Caco-2 (cell line): ENCODE measurements at regions not wholly inside any gene's neighbourhood (a gene's known extent, or its start where the extent isn't known, plus 50 kb on each side); places are given as distances from the start of the nearest gene placed in this dataset.

Experiments
- BruUV-seq: library from RNA; stranded (reverse); fragments of 400-500 nt; replicated peaks from 2 replicates; lab custom pipeline; 2021; lab: Mats Ljungman, UMichigan
- CTCF ChIA-PET: fragments of 300-600 bp; sonication (Branson Sonifier 250); formaldehyde crosslinking; loops from one replicate; lab custom pipeline; 2022; ENCODE audit warnings: antibody characterized with exemption; lab: Charles Lee
- POLR2A ChIA-PET: fragments of 300-600 bp; sonication (Branson Sonifier 250); formaldehyde crosslinking; loops from one replicate; lab custom pipeline; 2022; ENCODE audit warnings: antibody characterized with exemption; lab: Charles Lee
- DNase-seq, 2 experiments: peaks; one replicate each; pipeline versions ENCODE4 v3.0.0 to v3.0.0-alpha.2; 2020 to 2022
- H3K27me3 ChIP-seq: replicated peaks from 2 replicates; pipeline ENCODE4 v1.6.0; 2011; ENCODE audit warnings: low read length; ENCODE audit not compliant: control insufficient read depth, insufficient read depth
- H3K36me3 ChIP-seq: 2 replicates; pipeline ENCODE4 v1.5.1; 2011; ENCODE audit warnings: low read length; ENCODE audit not compliant: control insufficient read depth, insufficient read depth
- H3K4me1 ChIP-seq: fragments of 250-450 bp; sonication (Bioruptor Pico); 2 replicates; pipeline ENCODE4 v1.5.1; 2020; ENCODE audit warnings: mild to moderate bottlenecking
- H3K4me3 ChIP-seq: 2 replicates; pipeline ENCODE4 v1.5.1; 2011; ENCODE audit warnings: low read depth, mild to moderate bottlenecking, control low read depth, low read length
- H3K9me3 ChIP-seq: fragments of 250-450 bp; sonication (Bioruptor Pico); 2 replicates; pipeline ENCODE4 v1.5.1; 2020; ENCODE audit warnings: mild to moderate bottlenecking, moderate library complexity
- H3K27ac Mint-ChIP-seq: one replicate; pipeline ENCODE4 v1.8.0; 2022; ENCODE audit warnings: mixed read lengths; ENCODE audit not compliant: unreplicated experiment
- H3K27me3 Mint-ChIP-seq: one replicate; pipeline ENCODE4 v1.8.0; 2022; ENCODE audit warnings: mixed read lengths; ENCODE audit not compliant: insufficient read depth, unreplicated experiment
- H3K36me3 Mint-ChIP-seq: one replicate; pipeline ENCODE4 v1.8.0; 2022; ENCODE audit warnings: mild to moderate bottlenecking, mixed read lengths; ENCODE audit not compliant: insufficient read depth, unreplicated experiment
- H3K4me1 Mint-ChIP-seq: one replicate; pipeline ENCODE4 v1.8.0; 2022; ENCODE audit warnings: low read depth, mixed read lengths; ENCODE audit not compliant: unreplicated experiment
- H3K4me3 Mint-ChIP-seq: one replicate; pipeline ENCODE4 v1.8.0; 2022; ENCODE audit warnings: mild to moderate bottlenecking, moderate library complexity, mixed read lengths; ENCODE audit not compliant: unreplicated experiment
- H3K9me3 Mint-ChIP-seq: one replicate; pipeline ENCODE4 v1.8.0; 2022; ENCODE audit warnings: mixed read lengths; ENCODE audit not compliant: unreplicated experiment
- intact Hi-C: fragments of 100-400 bp; cut with micrococcal nuclease; formaldehyde crosslinking; loops from one replicate; pipeline ENCODE4 v1.10.0; 2022; ENCODE audit not compliant: unreplicated experiment
- TF ChIP-seq, protein P1 (sequence below), 2 experiments: fragments of 200-600 bp in 1 of 2; IDR thresholded peaks; 1 replicate in 1 of 2; 2 replicates in 1 of 2; pipeline versions ENCODE4 v1.5.1 to v1.8.0; 2011 to 2022; ENCODE audit warnings: antibody characterized with exemption in 1 of 2, control low read depth in 1 of 2, inconsistent platforms in 1 of 2, low read depth in 1 of 2, low read length in 1 of 2, mild to moderate bottlenecking in 1 of 2, moderate library complexity in 1 of 2; ENCODE audit not compliant: insufficient read depth in 1 of 2, severe bottlenecking in 1 of 2, unreplicated experiment in 1 of 2

DNA sequence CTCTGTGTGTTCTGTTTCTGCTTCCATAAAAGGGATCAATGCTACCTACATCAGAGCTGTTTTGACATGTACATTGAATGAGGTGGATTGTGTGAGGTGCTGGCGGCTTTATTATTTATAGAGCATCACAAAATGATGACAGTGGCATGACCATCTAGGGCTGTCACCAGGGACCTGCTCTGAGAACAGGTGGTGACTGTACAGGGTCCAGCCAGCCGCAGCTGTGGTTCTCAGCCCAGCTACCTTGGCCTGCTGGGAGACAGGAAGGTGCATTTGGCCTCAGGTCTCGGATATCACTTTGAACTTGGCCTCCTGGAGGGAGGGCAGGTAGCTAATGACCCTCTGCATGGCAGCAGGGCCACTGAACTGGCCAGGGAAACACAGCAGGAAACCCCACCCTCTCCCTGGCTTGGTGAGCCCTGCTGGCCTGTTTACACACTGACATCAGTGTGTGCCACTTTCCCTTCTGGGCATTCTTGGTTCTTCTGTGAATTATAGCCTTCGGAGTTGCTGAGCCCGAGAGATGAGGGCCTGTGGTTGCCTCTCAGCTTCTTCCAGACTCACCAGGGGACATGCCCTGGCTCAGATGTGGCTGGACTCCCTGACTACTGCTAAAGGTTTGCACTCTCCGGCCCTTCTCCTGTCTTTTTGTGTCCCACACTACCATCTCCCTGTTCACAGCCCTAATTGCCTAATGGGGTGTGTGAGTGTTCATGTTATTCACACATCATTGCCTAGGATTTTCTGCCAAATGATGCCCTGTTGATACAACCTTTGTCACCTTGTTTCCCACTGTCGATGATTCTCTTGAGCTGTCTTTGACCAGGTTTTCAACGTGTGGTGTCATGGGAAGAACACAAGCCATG is 109.2 kb upstream of the RAB12 start:
- H3K27me3 Mint-ChIP-seq, result peaks cover 8% of the 10 kb centered on the region
- H3K9me3 Mint-ChIP-seq, result peaks cover 10% of the 10 kb centered on the region
- no peaks in the 10 kb centered on the region for H3K4me1 ChIP-seq
- H3K36me3 Mint-ChIP-seq, result no peaks in the 10 kb centered on the region
- ChIA-PET POLR2A (no interaction called here), CTCF (interaction anchor here (0.5 kb wide), 1 partner anchor 22 kb away, joined by 4 read pairs; no protein-coding TSS in a partner anchor)
- H3K4me1 Mint-ChIP-seq, result no peaks in the 10 kb centered on the region
- no peaks in the 10 kb centered on the region for H3K36me3 ChIP-seq
- TF ChIP-seq, protein P1, sequence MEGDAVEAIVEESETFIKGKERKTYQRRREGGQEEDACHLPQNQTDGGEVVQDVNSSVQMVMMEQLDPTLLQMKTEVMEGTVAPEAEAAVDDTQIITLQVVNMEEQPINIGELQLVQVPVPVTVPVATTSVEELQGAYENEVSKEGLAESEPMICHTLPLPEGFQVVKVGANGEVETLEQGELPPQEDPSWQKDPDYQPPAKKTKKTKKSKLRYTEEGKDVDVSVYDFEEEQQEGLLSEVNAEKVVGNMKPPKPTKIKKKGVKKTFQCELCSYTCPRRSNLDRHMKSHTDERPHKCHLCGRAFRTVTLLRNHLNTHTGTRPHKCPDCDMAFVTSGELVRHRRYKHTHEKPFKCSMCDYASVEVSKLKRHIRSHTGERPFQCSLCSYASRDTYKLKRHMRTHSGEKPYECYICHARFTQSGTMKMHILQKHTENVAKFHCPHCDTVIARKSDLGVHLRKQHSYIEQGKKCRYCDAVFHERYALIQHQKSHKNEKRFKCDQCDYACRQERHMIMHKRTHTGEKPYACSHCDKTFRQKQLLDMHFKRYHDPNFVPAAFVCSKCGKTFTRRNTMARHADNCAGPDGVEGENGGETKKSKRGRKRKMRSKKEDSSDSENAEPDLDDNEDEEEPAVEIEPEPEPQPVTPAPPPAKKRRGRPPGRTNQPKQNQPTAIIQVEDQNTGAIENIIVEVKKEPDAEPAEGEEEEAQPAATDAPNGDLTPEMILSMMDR (IDR thresholded peaks at IDR 0.05; ENCODE audit: insufficient read depth in 1 of 2, low read depth in 1 of 2, low read length in 1 of 2, severe bottlenecking in 1 of 2, unreplicated experiment in 1 of 2), result no peak
- H3K27ac Mint-ChIP-seq, result no peak overlapping the region
- H3K4me3 ChIP-seq, result no peak overlapping the region
- DNase-seq, result no peak
- no peak overlapping the region for H3K4me3 Mint-ChIP-seq
- no peaks in the 10 kb centered on the region for H3K9me3 ChIP-seq
- no TSS peak for BruUV-seq
- H3K27me3 ChIP-seq, result no peaks in the 10 kb centered on the region; the same call in 1 of the 2 replicates
- intact Hi-C loops, result no loop called here

DNA sequence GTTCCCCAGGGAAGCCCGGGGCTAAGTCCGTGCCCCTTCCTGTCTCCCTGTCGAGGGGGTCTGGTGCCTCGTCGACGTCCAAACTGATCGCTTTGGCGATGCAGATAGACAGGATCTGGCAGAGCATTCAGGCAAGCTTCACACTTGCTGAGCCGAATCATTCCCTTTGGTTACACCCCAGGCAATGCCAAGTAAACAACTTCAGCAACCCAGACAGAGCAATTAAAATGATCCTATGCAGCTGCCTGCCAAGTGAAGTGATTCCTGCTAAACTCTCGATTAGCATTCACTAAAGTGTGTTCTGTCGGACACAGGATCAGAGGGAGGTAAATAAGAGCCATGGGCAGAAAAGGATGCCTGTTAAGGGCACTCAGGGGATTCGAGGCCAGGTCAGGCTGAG is 108.2 kb upstream of the RAB12 start:
- peaks cover 10% of the 10 kb centered on the region for H3K9me3 Mint-ChIP-seq

DNA sequence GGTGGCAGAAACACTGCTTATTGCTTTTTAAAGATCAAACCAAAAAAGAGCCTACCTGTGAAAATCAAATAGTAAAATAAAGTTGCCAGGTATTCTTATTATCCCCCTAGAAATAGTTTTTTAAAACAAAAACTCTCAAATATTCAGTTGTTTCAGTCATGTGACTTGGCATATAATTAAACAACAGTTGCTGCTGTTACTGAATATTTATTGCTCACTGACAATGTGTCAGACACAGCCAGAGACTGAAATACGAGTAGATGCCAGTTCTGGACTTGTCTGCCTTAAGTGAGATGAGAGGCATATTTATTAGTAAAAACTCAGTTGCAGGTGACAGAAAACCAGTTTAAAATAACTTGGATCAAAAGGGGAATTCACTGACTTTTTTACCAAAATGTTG is 106.0 kb upstream of the RAB12 start:
- Mint-ChIP-seq H3K4me1 (no peaks in the 10 kb centered on the region), H3K9me3 (peaks cover 10% of the 10 kb centered on the region), H3K27me3 (peaks cover 8% of the 10 kb centered on the region), H3K36me3 (no peaks in the 10 kb centered on the region), H3K27ac (no peak overlapping the region), H3K4me3 (no peak overlapping the region)
- no peaks in the 10 kb centered on the region for H3K9me3 ChIP-seq
- H3K4me1 ChIP-seq, result no peaks in the 10 kb centered on the region
- DNase-seq, result no peak
- ChIA-PET CTCF (no interaction called here), POLR2A (no interaction called here)
- H3K36me3 ChIP-seq, result no peaks in the 10 kb centered on the region
- TF ChIP-seq, protein P1 (IDR thresholded peaks at IDR 0.05; ENCODE audit: insufficient read depth in 1 of 2, low read depth in 1 of 2, low read length in 1 of 2, severe bottlenecking in 1 of 2, unreplicated experiment in 1 of 2), result no peak
- H3K4me3 ChIP-seq, result no peak overlapping the region
- intact Hi-C loops, result no loop called here
- H3K27me3 ChIP-seq, result no peaks in the 10 kb centered on the region; the same call in 1 of the 2 replicates
- BruUV-seq, result no TSS peak

More for the DNA sequence above, 108.2 kb upstream of the RAB12 start:
- no peak overlapping the region for H3K27ac Mint-ChIP-seq
- H3K27me3 ChIP-seq, result no peaks in the 10 kb centered on the region; the same call in 1 of the 2 replicates
- no peaks in the 10 kb centered on the region for H3K36me3 Mint-ChIP-seq
- H3K4me3 ChIP-seq, result no peak overlapping the region
- intact Hi-C loops, result no loop called here
- ChIA-PET CTCF (no interaction called here), POLR2A (no interaction called here)
- no peak overlapping the region for H3K4me3 Mint-ChIP-seq
- peaks cover 5% of the 10 kb centered on the region for H3K27me3 Mint-ChIP-seq
- no TSS peak for BruUV-seq
- H3K36me3 ChIP-seq, result no peaks in the 10 kb centered on the region
- H3K9me3 ChIP-seq, result no peaks in the 10 kb centered on the region
- no peak for DNase-seq
- TF ChIP-seq, protein P1 (IDR thresholded peaks at IDR 0.05; ENCODE audit: insufficient read depth in 1 of 2, low read depth in 1 of 2, low read length in 1 of 2, severe bottlenecking in 1 of 2, unreplicated experiment in 1 of 2), result no peak
- H3K4me1 ChIP-seq, result no peaks in the 10 kb centered on the region
- no peaks in the 10 kb centered on the region for H3K4me1 Mint-ChIP-seq
